Testis (tissue), 2 donors: ENCODE measurements at regions not wholly inside any gene's neighbourhood (a gene's known extent, or its start where the extent isn't known, plus 50 kb on each side); places are given as distances from the start of the nearest gene placed in this dataset.
A peak's percentile ranks its signal among the peaks of the same experiment; 100 is the strongest.

Experiments
- DNase-seq: peaks from one replicate; pipeline ENCODE4 v3.0.0-alpha.2; 2019
- H3K27ac ChIP-seq, 2 donors: fragments of 200-600 bp; sonication (generic); one replicate each; pipeline ENCODE4 v1.5.1; 2019
- H3K27me3 ChIP-seq: fragments of 200-600 bp; sonication (generic); one replicate; pipeline ENCODE4 v1.5.1; 2019
- H3K36me3 ChIP-seq: fragments of 200-600 bp; sonication (generic); one replicate; pipeline ENCODE4 v1.5.1; 2017; ENCODE audit warnings: low read depth; ENCODE audit errors: missing control alignments
- H3K4me1 ChIP-seq: fragments of 200-600 bp; sonication (generic); one replicate; pipeline ENCODE4 v1.5.1; 2019
- H3K4me3 ChIP-seq, 2 donors: fragments of 200-600 bp; sonication (generic); one replicate each; pipeline ENCODE4 v1.5.1; 2017 to 2019
- H3K9me3 ChIP-seq: fragments of 200-600 bp; sonication (generic); one replicate; pipeline ENCODE4 v1.5.1; 2017
- CTCF ChIP-seq, 3 experiments: fragments of 450-650 bp in 2 of 3; fragments of 200-600 bp in 1 of 3; sonication (generic) in 1 of 3; IDR thresholded peaks; one replicate each; pipeline ENCODE4 v1.5.1; 2016 to 2019; ENCODE audit warnings: antibody characterized with exemption in 3 of 3, mild to moderate bottlenecking in 2 of 3, moderate library complexity in 1 of 3
- POLR2A ChIP-seq: fragments of 450-650 bp; IDR thresholded peaks from one replicate; pipeline ENCODE4 v1.6.1; 2017; ENCODE audit warnings: antibody characterized with exemption, mild to moderate bottlenecking, moderate library complexity
- WGBS, 2 donors: methylation state at CpG; one replicate each; pipeline ENCODE4 v1.1.5; 2018; 5-methylcytosine and 5-hydroxymethylcytosine counted together
- intact Hi-C: fragments of 100-400 bp; cut with DNase I; formaldehyde crosslinking; loops from one replicate; pipeline ENCODE4 v1.15.1; 2023; ENCODE audit warnings: low total_unique reads

GRCh38 chr2:196238836-196239380 is 67.5 kb upstream of the STK17B start:
- Histone ChIP-seq H3K27me3 (no peaks in the 10 kb centered on the region), H3K4me3 (no peak overlapping the region), H3K27ac (no peak overlapping the region), H3K36me3 (no peaks in the 10 kb centered on the region), H3K9me3 (no peaks in the 10 kb centered on the region), H3K4me1 (peaks cover 4% of the 10 kb centered on the region)
- no peak for DNase-seq
- intact Hi-C loops: no loop called here
- TF ChIP-seq POLR2A: no peak
- TF ChIP-seq CTCF (IDR thresholded peaks at IDR 0.05): no peak
- 84 to 91% methylated on average over 2 of the region's 2 CpGs for WGBS, 2 donors

GRCh38 chr2:196239622-196240587 is 68.5 kb upstream of the STK17B start:
- Histone ChIP-seq H3K27ac (no peak overlapping the region), H3K4me3 (no peak overlapping the region), H3K4me1 (no peaks in the 10 kb centered on the region), H3K27me3 (no peaks in the 10 kb centered on the region), H3K36me3 (no peaks in the 10 kb centered on the region), H3K9me3 (no peaks in the 10 kb centered on the region)
- TF ChIP-seq POLR2A (no peak), CTCF (IDR thresholded peaks at IDR 0.05) (no peak)
- DNase-seq: peak; percentile 39
- intact Hi-C loops: no loop called here
- 70 to 80% methylated on average over 10 of the region's 10 CpGs for WGBS, 2 donors

- intact Hi-C loops: no loop called here
- no peaks in the 10 kb centered on the region for H3K9me3 ChIP-seq
- no peak overlapping the region for H3K27ac ChIP-seq
- TF ChIP-seq CTCF (IDR thresholded peaks at IDR 0.05) (no peak), POLR2A (no peak)
- 82 to 96% methylated on average over 3 of the region's 3 CpGs for WGBS, 2 donors
- H3K36me3 ChIP-seq: no peaks in the 10 kb centered on the region
- H3K4me1 ChIP-seq: no peaks in the 10 kb centered on the region
- no peak for DNase-seq
- H3K4me3 ChIP-seq: no peak overlapping the region
- no peaks in the 10 kb centered on the region for H3K27me3 ChIP-seq
Measured at GRCh38 chr2:196241175-196241574, 69.8 kb upstream of the STK17B start.

GRCh38 chr2:196242131-196242620 is 70.8 kb upstream of the STK17B start:
- 81 to 87% methylated on average over 7 of the region's 7 CpGs for WGBS, 2 donors
- Histone ChIP-seq H3K4me1 (no peaks in the 10 kb centered on the region), H3K9me3 (no peaks in the 10 kb centered on the region), H3K27ac (no peak overlapping the region), H3K4me3 (no peak overlapping the region), H3K27me3 (no peaks in the 10 kb centered on the region), H3K36me3 (no peaks in the 10 kb centered on the region)
- intact Hi-C loops: no loop called here
- TF ChIP-seq CTCF (IDR thresholded peaks at IDR 0.05) (no peak), POLR2A (no peak)
- DNase-seq: no peak
